ENCODE measurements at regions not wholly inside any gene's neighbourhood (a gene's known extent, or its start where the extent isn't known, plus 50 kb on each side); places are given as distances from the start of the nearest gene placed in this dataset.

- peaks cover 0 to 5% of the 10 kb centered on the region in 2 donors for H3K9me3 ChIP-seq
- no peak overlapping the region for H3K27ac ChIP-seq
- TF ChIP-seq, protein P1, sequence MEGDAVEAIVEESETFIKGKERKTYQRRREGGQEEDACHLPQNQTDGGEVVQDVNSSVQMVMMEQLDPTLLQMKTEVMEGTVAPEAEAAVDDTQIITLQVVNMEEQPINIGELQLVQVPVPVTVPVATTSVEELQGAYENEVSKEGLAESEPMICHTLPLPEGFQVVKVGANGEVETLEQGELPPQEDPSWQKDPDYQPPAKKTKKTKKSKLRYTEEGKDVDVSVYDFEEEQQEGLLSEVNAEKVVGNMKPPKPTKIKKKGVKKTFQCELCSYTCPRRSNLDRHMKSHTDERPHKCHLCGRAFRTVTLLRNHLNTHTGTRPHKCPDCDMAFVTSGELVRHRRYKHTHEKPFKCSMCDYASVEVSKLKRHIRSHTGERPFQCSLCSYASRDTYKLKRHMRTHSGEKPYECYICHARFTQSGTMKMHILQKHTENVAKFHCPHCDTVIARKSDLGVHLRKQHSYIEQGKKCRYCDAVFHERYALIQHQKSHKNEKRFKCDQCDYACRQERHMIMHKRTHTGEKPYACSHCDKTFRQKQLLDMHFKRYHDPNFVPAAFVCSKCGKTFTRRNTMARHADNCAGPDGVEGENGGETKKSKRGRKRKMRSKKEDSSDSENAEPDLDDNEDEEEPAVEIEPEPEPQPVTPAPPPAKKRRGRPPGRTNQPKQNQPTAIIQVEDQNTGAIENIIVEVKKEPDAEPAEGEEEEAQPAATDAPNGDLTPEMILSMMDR (IDR thresholded peaks at IDR 0.05), result no peak
- H3K4me3 ChIP-seq, result no peak overlapping the region
- H3K4me1 ChIP-seq, result no peaks in the 10 kb centered on the region
- no peak for DNase-seq (ENCODE audit: low spot score)
- no peaks in the 10 kb centered on the region for H3K27me3 ChIP-seq
- no peaks in the 10 kb centered on the region for H3K36me3 ChIP-seq
Measured at GRCh38 chr2:103962670-103963069, 891.2 kb upstream of the POU3F3 start.

GRCh38 chr2:103963146-103963725, 890.7 kb upstream of the POU3F3 start:
- H3K36me3 ChIP-seq, result no peaks in the 10 kb centered on the region
- DNase-seq (ENCODE audit: low spot score), result no peak
- no peaks in the 10 kb centered on the region for H3K27me3 ChIP-seq
- no peak overlapping the region for H3K4me3 ChIP-seq
- no peak overlapping the region for H3K27ac ChIP-seq
- no peaks in the 10 kb centered on the region for H3K4me1 ChIP-seq
- H3K9me3 ChIP-seq, result peaks cover 0 to 5% of the 10 kb centered on the region in 2 donors
- TF ChIP-seq, protein P1 (IDR thresholded peaks at IDR 0.05), result no peak

- Histone ChIP-seq H3K4me1 (no peaks in the 10 kb centered on the region), H3K27ac (no peak overlapping the region), H3K4me3 (no peak overlapping the region), H3K36me3 (no peaks in the 10 kb centered on the region), H3K9me3 (no peaks in the 10 kb centered on the region), H3K27me3 (no peaks in the 10 kb centered on the region)
- DNase-seq (ENCODE audit: low spot score), result no peak
- TF ChIP-seq, protein P1 (IDR thresholded peaks at IDR 0.05), result no peak
Measured at GRCh38 chr2:103977241-103977640, 876.7 kb upstream of the POU3F3 start.

- Histone ChIP-seq H3K27ac (no peak overlapping the region), H3K4me1 (no peaks in the 10 kb centered on the region)
- DNase-seq (ENCODE audit: low spot score), result no peak
Measured at GRCh38 chr2:103977668-103978067, 876.2 kb upstream of the POU3F3 start.

DNA sequence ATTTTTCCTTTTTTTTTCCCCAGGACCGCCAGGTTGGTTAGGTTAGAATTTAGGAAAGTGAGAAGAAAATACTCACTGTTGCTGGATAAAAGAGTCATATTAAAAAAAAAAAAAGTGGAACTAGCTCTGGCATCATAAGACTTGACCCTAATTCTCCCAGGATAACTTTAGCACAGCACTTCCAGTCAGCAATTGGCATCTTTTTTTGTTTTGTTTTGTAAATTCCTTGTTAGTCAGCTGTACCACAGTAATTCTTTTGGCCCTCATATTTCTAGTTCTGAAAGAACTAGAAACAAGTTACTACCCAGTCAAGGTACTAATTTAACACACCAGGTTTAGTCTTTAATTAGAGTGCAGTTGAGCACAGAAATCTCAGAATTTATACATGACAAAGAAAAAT, 873.5 kb upstream of the POU3F3 start:
- Histone ChIP-seq H3K9me3 (no peaks in the 10 kb centered on the region), H3K27me3 (no peaks in the 10 kb centered on the region), H3K4me1 (no peaks in the 10 kb centered on the region), H3K4me3 (no peak overlapping the region), H3K27ac (no peak overlapping the region), H3K36me3 (no peaks in the 10 kb centered on the region)
- DNase-seq (ENCODE audit: low spot score), result no peak
- TF ChIP-seq, protein P1 (IDR thresholded peaks at IDR 0.05), result no peak

More at GRCh38 chr2:103977668-103978067, 876.2 kb upstream of the POU3F3 start:
- no peak overlapping the region for H3K4me3 ChIP-seq
- no peaks in the 10 kb centered on the region for H3K9me3 ChIP-seq
- TF ChIP-seq, protein P1 (IDR thresholded peaks at IDR 0.05), result no peak
- H3K27me3 ChIP-seq, result no peaks in the 10 kb centered on the region
- H3K36me3 ChIP-seq, result no peaks in the 10 kb centered on the region

DNA sequence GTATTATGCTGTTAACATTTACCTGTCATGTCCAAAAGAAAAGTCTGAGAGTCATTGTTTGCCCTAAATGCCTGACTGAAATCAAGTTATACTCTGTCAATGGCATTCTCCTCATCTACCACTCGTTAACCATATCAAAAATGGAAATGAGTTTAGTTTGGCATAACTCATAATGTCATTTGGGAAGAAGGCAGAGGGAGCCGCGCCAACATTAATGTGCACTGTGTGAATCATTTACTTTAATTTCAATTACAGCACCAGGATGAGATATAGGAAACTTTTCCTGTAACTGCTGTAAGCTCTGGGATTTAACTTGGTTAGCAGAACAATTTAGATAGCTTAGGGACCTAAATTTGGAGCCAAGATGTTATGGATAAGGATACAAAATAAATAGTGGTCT, 871.2 kb upstream of the POU3F3 start:
- no peak for DNase-seq (ENCODE audit: low spot score)
- Histone ChIP-seq H3K36me3 (no peaks in the 10 kb centered on the region), H3K4me3 (no peak overlapping the region), H3K9me3 (no peaks in the 10 kb centered on the region), H3K4me1 (no peaks in the 10 kb centered on the region), H3K27me3 (no peaks in the 10 kb centered on the region), H3K27ac (no peak overlapping the region)
- TF ChIP-seq, protein P1 (IDR thresholded peaks at IDR 0.05), result no peak
